ENCODE measurements at regions not wholly inside any gene's neighbourhood (a gene's known extent, or its start where the extent isn't known, plus 50 kb on each side); places are given as distances from the start of the nearest gene placed in this dataset.

DNA sequence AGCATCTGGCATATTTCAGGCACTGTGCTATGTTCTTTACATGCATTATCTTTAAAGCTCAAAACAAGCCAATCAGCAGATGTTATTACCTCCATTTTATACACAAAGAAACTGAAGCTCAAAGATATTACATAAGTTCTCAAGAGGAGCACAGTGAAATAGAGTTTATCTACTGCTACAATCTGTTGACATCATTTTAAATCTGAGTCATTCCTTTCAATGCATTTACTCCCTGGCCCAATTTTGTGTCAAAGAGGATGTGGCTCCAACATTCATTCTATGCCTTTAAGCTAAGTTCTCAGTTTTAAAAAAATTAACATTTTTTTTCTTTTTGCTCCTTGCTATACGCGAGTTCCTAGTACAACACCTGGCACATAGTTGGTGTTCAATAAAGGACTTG lies 486.3 kb upstream of the ZNF462 start:
- DNase-seq (ENCODE audit: low spot score) (no peak), ATAC-seq (no peak)
- no peaks in the 10 kb centered on the region for H3K27me3 Mint-ChIP-seq
- peaks cover 0 to 11% of the 10 kb centered on the region in 2 donors for H3K4me1 Mint-ChIP-seq (ENCODE audit: low read depth in 2 of 2)
- peaks cover 2% of the 10 kb centered on the region for H3K9me3 Mint-ChIP-seq
- H3K36me3 Mint-ChIP-seq = peaks cover 9% of the 10 kb centered on the region
- H3K27ac Mint-ChIP-seq = peak overlapping the region in 1 of 2 donors; percentile 31
- H3K4me3 Mint-ChIP-seq = no peak overlapping the region

DNA sequence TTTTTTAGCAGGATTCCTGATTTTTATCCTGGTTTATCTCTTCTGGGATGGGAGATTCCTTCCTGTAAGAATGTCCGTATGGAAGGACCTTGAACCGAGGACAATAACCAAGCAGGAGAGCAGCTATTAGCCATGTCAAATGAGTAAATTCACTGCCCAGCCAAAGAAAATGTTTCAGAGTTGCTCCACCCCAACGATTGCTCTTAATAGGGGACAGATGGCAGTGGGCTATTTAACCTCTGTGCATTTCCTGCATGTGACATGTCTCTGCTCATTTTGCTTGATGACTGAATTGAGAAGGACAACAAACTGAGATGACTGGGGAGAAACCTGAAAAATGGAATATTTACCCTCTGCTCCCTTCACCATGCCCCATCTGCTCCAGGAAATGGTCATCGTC lies 479.9 kb upstream of the ZNF462 start:
- Mint-ChIP-seq H3K27me3 (no peaks in the 10 kb centered on the region), H3K27ac (no peak overlapping the region), H3K9me3 (no peaks in the 10 kb centered on the region), H3K4me3 (no peak overlapping the region), H3K4me1 (ENCODE audit: low read depth in 2 of 2) (peaks cover 2 to 5% of the 10 kb centered on the region in 2 donors), H3K36me3 (peaks cover 12% of the 10 kb centered on the region)
- no peak for ATAC-seq
- no peak for DNase-seq (ENCODE audit: low spot score)

DNA sequence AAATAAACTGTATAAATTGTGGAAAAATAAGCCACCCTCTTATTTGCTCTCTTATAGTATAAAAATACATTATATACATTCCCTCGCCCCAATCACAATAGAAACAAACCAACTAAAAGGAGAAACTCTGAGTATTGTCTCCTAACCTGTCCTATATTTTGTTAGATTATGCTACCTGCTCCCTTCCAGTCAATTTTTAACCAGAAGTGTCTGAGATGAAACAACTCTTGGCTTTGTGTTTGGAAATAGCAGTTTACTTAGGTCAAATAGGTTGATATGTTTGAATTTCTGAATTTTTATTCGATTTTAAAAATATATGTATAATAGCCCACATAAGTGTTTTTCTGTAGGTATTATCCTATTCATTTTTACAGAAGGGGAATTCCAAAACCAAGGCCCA lies 475.0 kb upstream of the ZNF462 start:
- ATAC-seq (no peak), DNase-seq (ENCODE audit: low spot score) (no peak)
- peaks cover 0 to 5% of the 10 kb centered on the region in 2 donors for H3K4me1 Mint-ChIP-seq (ENCODE audit: low read depth in 2 of 2)
- no peaks in the 10 kb centered on the region for H3K27me3 Mint-ChIP-seq
- H3K9me3 Mint-ChIP-seq = no peaks in the 10 kb centered on the region
- H3K27ac Mint-ChIP-seq = no peak overlapping the region
- peaks cover 10% of the 10 kb centered on the region for H3K36me3 Mint-ChIP-seq
- H3K4me3 Mint-ChIP-seq = no peak overlapping the region

DNA sequence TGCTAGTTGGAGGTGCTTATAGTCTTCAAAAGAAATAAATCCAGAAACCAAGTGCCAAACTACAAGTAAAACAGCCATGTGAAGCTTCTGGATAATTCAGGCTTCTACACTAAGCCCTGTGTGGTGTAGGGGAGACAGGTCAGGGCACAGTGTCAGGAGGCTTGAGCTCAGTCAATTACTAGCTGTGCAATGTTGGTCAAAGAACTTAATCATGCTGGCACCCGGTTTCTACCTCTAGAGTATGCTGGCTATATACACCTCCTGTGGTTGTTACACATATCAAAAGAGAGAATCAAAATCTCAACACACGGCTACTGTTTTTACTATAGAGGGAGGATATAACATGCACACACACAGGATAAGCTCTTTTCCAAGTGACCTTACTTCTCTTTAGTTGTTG lies 469.7 kb upstream of the ZNF462 start:
- Mint-ChIP-seq H3K9me3 (peaks cover 5% of the 10 kb centered on the region), H3K4me1 (ENCODE audit: low read depth in 2 of 2) (peaks cover 0 to 5% of the 10 kb centered on the region in 2 donors), H3K36me3 (peaks cover 6% of the 10 kb centered on the region), H3K4me3 (no peak overlapping the region), H3K27me3 (no peaks in the 10 kb centered on the region), H3K27ac (no peak overlapping the region)
- ATAC-seq (no peak), DNase-seq (ENCODE audit: low spot score) (no peak)

DNA sequence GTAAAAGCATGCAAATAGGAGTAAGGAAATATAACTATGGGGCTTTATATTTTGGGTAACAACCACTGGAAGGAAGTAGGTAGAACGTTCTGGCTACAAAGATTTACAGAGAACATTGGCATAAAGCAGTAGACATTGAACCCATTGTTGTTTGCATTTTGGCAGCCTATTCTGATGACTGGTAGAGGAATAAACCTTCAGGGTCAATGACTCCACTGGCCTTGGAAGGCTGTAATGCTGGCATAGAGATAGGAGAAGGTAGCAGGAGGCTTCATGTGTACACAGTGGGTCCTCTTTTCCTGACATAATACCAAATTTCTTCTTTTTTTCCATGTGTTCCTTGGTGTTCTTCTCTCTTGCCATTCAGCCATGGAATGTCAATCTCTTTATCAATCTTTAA lies 462.8 kb upstream of the ZNF462 start:
- ATAC-seq = no peak
- Mint-ChIP-seq H3K4me1 (ENCODE audit: low read depth in 2 of 2) (no peaks in the 10 kb centered on the region), H3K9me3 (peaks cover 10% of the 10 kb centered on the region), H3K27ac (no peak overlapping the region), H3K4me3 (no peak overlapping the region), H3K36me3 (peaks cover 9% of the 10 kb centered on the region), H3K27me3 (no peaks in the 10 kb centered on the region)
- no peak for DNase-seq (ENCODE audit: low spot score)

DNA sequence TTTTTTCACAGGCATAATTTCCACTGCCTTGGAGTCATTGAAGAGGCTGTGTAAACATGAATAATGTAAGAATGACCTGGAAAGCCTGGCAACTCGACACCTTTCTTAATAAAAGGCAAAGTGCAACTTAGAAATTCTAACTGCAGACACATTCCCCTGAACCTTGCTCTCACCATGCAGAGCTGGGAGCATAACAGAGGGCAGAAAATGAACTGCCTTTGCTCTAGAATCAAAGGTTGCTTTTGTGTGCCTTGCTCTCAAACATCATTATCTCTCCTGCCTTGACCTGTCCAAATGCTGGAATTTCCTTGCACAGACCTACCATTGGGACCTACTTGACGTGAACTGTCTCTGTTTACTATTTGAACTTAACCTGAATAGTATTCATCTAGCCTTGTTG lies 462.0 kb upstream of the ZNF462 start:
- Mint-ChIP-seq H3K36me3 (peaks cover 9% of the 10 kb centered on the region), H3K4me1 (ENCODE audit: low read depth in 2 of 2) (no peaks in the 10 kb centered on the region), H3K4me3 (no peak overlapping the region), H3K27me3 (no peaks in the 10 kb centered on the region), H3K9me3 (peaks cover 10% of the 10 kb centered on the region), H3K27ac (no peak overlapping the region)
- ATAC-seq (no peak), DNase-seq (ENCODE audit: low spot score) (no peak)

DNA sequence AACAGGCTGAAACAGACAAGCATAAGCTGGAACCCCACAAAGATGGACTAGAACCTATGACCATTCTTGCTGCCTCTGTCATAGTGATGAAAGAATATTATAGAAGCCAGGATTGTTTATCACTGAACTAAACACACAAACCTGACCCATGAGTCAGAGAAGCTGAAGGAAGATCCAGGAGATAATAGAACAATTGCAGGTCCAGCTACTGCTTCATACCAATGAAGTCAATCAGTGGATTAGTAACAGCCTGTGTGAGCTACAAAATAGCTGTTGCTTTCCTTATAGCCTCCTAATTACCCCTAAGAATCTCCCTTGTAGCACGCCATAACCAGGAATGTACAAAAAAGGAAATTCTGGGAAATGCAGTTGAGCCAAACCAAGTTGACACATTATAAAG lies 459.9 kb upstream of the ZNF462 start:
- Mint-ChIP-seq H3K4me1 (ENCODE audit: low read depth in 2 of 2) (no peaks in the 10 kb centered on the region), H3K27ac (no peak overlapping the region), H3K9me3 (peaks cover 10% of the 10 kb centered on the region), H3K36me3 (peaks cover 9% of the 10 kb centered on the region), H3K27me3 (no peaks in the 10 kb centered on the region), H3K4me3 (no peak overlapping the region)
- no peak for DNase-seq (ENCODE audit: low spot score)
- ATAC-seq = no peak

DNA sequence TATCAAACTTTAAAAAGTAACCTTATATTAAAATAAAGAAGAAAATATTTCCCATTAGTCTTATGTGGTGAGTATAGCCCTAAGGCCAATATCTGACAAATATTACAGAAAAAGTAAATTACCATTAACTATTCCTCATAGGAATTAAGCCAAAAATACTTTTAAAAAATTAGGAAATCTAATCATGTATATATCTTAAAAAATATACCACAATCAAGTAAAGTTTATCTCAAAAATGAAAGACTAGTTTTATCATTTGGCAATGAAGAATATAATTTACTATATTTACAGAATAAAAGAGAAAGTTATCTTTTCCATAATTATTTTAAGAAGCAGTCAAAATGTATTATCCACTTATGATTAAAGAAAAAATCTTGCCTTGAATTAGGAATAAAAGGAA lies 458.8 kb upstream of the ZNF462 start:
- Mint-ChIP-seq H3K4me1 (ENCODE audit: low read depth in 2 of 2) (no peaks in the 10 kb centered on the region), H3K27me3 (no peaks in the 10 kb centered on the region), H3K36me3 (peaks cover 9% of the 10 kb centered on the region), H3K9me3 (peaks cover 10% of the 10 kb centered on the region), H3K27ac (no peak overlapping the region), H3K4me3 (no peak overlapping the region)
- no peak for DNase-seq (ENCODE audit: low spot score)
- no peak for ATAC-seq

DNA sequence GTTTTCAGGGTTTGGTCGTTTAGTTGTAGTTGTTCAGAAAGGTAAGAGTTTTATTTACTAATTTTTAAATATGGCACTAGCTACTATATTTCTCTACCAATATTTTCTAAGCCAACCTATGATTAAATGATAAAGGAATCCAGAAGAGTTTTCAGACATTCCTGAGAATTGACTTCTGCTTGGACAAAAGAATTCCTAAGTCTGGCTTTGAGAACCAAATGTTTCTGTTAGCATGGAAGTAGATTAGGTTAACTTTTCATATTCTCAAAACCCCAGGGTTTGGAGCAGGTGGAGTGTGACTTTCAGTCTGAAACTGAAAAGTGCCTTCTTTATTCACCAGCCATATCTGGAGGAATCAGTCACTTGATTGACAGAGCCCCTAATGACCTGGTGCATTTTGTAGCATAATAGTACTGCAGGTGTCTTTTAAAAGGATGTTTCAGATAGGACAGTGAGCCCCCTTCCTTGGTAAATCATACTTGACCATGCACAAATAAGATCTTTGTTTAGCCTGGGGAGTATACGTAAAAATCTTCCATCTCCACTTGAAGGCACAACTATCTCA lies 457.0 kb upstream of the ZNF462 start:
- Mint-ChIP-seq H3K4me1 (ENCODE audit: low read depth in 2 of 2) (no peaks in the 10 kb centered on the region), H3K36me3 (peaks cover 9% of the 10 kb centered on the region), H3K9me3 (peaks cover 3% of the 10 kb centered on the region), H3K27ac (no peak overlapping the region), H3K4me3 (no peak overlapping the region), H3K27me3 (no peaks in the 10 kb centered on the region)
- no peak for ATAC-seq
- no peak for DNase-seq (ENCODE audit: low spot score)

DNA sequence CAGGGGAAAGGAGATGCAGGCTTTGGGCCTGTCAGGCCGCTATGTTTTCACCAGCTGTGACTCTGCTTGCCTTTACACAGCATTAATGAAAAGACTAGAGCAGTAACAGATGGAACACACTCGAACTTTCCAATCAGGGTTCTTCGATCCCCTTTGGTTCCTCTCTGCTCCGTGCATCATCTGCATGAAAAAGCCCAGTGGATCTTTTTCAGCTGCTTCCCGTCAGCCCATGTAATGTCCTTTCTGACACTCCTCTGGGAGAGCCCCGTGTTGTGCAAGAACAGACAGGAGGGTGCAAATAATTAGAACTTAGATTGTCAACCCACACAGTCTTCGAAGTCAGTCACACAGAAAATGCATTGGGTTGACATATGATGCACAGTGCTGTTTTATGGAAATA lies 448.9 kb upstream of the ZNF462 start:
- no peak for DNase-seq (ENCODE audit: low spot score)
- no peak overlapping the region for H3K27ac Mint-ChIP-seq
- H3K9me3 Mint-ChIP-seq = no peaks in the 10 kb centered on the region
- H3K36me3 Mint-ChIP-seq = no peaks in the 10 kb centered on the region
- H3K27me3 Mint-ChIP-seq = no peaks in the 10 kb centered on the region
- ATAC-seq = no peak
- H3K4me1 Mint-ChIP-seq (ENCODE audit: low read depth in 2 of 2) = peaks cover 18 to 20% of the 10 kb centered on the region in 2 donors
- no peak overlapping the region for H3K4me3 Mint-ChIP-seq

DNA sequence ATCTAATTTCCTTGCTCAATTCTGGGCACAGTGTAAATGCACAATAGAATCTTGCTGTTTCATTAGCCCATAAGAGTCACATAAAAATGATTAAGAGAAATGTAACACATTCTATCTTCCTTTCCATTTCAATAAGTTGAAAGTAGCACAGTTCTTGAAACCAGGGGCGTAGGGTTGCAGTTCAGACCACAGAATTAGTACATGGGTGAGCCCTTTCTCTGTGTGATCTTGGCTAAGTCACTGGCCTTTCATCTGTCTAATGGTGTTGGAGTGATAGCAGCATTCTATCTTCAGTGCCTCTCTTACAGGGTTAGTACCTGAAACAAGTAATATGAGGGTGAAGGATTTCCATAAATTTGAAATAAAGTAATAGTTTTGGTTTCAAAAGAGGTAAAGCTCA lies 445.3 kb upstream of the ZNF462 start:
- H3K27ac Mint-ChIP-seq = peak overlapping the region in 1 of 2 donors; percentile 42

DNA sequence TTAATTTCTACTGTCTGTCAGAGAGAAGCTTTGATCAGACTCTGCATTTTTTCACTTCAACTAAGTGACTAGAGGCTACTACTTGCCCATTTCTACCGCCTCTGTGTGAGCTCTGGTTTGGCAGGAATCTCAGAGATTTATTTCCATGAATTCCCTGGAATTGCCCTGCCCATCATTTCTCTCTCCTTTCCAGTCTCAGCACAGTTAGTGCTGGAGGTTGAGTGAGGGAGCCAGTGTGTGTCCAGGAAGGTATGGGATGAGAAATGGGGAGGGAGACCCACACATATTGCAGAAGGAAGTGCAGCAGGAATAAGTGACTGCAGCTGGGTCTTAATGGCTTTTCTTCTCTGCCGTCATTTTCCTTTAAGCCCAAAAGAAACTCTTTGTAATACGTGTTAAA lies 443.1 kb upstream of the ZNF462 start:
- peak overlapping the region in 1 of 2 donors; percentile 87 for H3K27ac Mint-ChIP-seq
- no peaks in the 10 kb centered on the region for H3K27me3 Mint-ChIP-seq
- DNase-seq (ENCODE audit: low spot score) = no peak
- H3K36me3 Mint-ChIP-seq = no peaks in the 10 kb centered on the region
- peak overlapping the region; percentile 72 for H3K4me3 Mint-ChIP-seq
- ATAC-seq = no peak
- peaks cover 52 to 54% of the 10 kb centered on the region in 2 donors for H3K4me1 Mint-ChIP-seq (ENCODE audit: low read depth in 2 of 2)
- H3K9me3 Mint-ChIP-seq = peaks cover 3% of the 10 kb centered on the region

More for the DNA sequence above, 445.3 kb upstream of the ZNF462 start:
- no peaks in the 10 kb centered on the region for H3K9me3 Mint-ChIP-seq
- no peaks in the 10 kb centered on the region for H3K27me3 Mint-ChIP-seq
- H3K36me3 Mint-ChIP-seq = no peaks in the 10 kb centered on the region
- H3K4me3 Mint-ChIP-seq = peak overlapping the region; percentile 58
- peaks cover 47 to 49% of the 10 kb centered on the region in 2 donors for H3K4me1 Mint-ChIP-seq (ENCODE audit: low read depth in 2 of 2)
- DNase-seq (ENCODE audit: low spot score) (no peak), ATAC-seq (peak; percentile 47 to 54)

DNA sequence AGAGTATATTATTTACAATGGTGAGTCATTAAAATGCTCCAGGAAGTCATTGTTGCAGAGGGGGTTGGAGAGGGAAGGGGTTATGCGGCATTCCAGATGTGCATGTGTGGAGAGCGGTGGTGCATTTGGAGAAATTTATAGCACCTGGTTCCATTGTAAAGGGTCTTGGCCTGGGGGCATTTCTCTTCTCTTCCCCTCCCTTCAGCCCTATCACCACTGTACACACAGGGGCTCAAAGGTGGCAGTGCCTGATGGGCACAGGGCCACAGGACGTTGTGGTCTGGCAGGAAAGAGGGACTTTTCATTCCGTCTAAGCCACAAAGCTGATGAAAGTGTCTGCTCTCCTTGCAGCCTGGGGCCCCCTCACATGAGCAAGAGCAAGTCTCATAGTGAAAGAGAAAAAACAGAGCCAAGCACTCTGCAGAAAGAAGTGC lies 442.4 kb upstream of the ZNF462 start:
- Mint-ChIP-seq H3K4me1 (ENCODE audit: low read depth in 2 of 2) (peaks cover 50 to 54% of the 10 kb centered on the region in 2 donors), H3K9me3 (peaks cover 3% of the 10 kb centered on the region), H3K36me3 (no peaks in the 10 kb centered on the region), H3K27me3 (no peaks in the 10 kb centered on the region), H3K27ac (peak overlapping the region; percentile 71 to 87), H3K4me3 (peak overlapping the region; percentile 72)
- peak; percentile 88 for DNase-seq (ENCODE audit: low spot score)
- peak; percentile 85 to 93 for ATAC-seq

DNA sequence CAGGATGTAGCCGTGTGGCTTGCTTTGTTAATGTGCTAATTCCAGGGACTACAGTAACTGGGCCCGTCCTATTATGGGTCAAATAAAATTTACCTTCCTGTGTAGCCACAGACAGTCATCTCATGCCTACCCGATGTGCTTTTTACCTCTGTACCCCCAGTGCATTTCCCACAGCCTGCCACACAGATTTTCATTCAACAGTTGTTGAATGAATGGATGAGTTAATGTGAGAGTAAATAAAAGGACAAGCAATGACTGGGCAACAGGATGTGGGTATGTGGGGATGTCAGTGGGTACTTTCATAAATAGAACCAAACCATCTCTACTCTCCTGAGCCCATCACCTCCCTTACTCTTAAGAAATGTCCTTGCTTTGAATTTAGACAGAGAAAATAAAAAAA lies 441.2 kb upstream of the ZNF462 start:
- peak; percentile 70 for DNase-seq (ENCODE audit: low spot score)
- Mint-ChIP-seq H3K4me3 (peak overlapping the region; percentile 72), H3K9me3 (peaks cover 3% of the 10 kb centered on the region), H3K4me1 (ENCODE audit: low read depth in 2 of 2) (peaks cover 44 to 47% of the 10 kb centered on the region in 2 donors), H3K27ac (peak overlapping the region; percentile 71 to 87), H3K27me3 (no peaks in the 10 kb centered on the region), H3K36me3 (no peaks in the 10 kb centered on the region)
- peak; percentile 76 to 80 for ATAC-seq

DNA sequence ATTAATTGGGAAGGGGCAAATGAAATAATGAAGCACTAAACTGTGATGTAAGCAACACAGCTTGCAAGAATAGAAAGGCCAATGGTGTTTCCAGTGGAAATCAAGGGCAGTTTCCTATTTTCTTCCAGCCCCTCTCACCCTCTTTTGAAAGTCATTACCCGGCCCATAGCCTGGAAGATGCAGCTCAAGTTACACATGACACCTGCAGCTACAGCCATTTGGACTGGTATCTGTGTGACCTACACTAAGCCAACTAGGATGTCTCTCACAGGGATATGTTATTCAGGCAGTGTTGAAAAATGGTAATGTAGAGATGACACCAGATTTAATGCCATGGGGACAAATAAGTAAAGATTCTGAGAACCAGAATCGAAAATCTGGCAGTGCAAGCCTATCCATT lies 439.4 kb upstream of the ZNF462 start:
- no peaks in the 10 kb centered on the region for H3K36me3 Mint-ChIP-seq
- H3K27ac Mint-ChIP-seq = no peak overlapping the region
- H3K9me3 Mint-ChIP-seq = peaks cover 3% of the 10 kb centered on the region
- H3K4me3 Mint-ChIP-seq = no peak overlapping the region
- H3K4me1 Mint-ChIP-seq (ENCODE audit: low read depth in 2 of 2) = peaks cover 32 to 36% of the 10 kb centered on the region in 2 donors
- no peaks in the 10 kb centered on the region for H3K27me3 Mint-ChIP-seq
- ATAC-seq = no peak
- DNase-seq (ENCODE audit: low spot score) = no peak

All from natural killer cell treated with Interleukin-12 subunit alpha and Interleukin-12 subunit beta and Interleukin-15 and Interleukin-18, amount 100 ng/mL, for 72 hours (primary cell).